HG03108 (cell line): ENCODE measurements at regions not wholly inside any gene's neighbourhood (a gene's known extent, or its start where the extent isn't known, plus 50 kb on each side); places are given as distances from the start of the nearest gene placed in this dataset.

Source experiments
- ATAC-seq: cut with Tn5 transposase; IDR thresholded peaks from one replicate; pipeline ENCODE4 v1.9.1; 2021; ENCODE audit warnings: moderate library complexity; ENCODE audit not compliant: unreplicated experiment

GRCh38 chr21:16708101-16708835, 804.6 kb upstream of the CXADR start:
- no peak for ATAC-seq

GRCh38 chr21:16709866-16710550, 802.8 kb upstream of the CXADR start:
- ATAC-seq: no peak

- no peak for ATAC-seq
Measured at GRCh38 chr21:16711757-16712156, 801.1 kb upstream of the CXADR start.

GRCh38 chr21:16713331-16714117, 799.3 kb upstream of the CXADR start:
- ATAC-seq: no peak

- no peak for ATAC-seq
Measured at GRCh38 chr21:16740511-16740910, 772.3 kb upstream of the CXADR start.

GRCh38 chr21:16741141-16741665, 771.6 kb upstream of the CXADR start:
- ATAC-seq: no peak

- ATAC-seq: no peak
Measured at GRCh38 chr21:16742131-16742641, 770.7 kb upstream of the CXADR start.

DNA sequence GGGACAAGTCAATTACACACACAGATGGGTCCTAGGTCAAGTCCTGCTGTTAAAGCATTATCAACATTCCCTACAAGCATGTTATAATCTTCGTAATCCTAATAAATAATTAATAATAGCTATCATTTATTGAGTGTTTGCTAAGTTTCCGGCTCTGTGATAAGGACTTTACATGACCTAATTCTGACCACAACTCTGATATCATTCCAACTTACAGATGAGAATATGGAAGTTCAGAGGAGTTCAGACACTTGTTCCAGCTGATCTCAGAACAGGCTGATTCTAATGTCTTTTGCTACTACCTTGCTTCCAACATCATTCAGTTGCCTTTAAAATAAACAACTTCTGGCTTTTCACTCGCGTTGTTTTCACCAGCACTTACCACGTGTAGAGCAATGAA, 770.1 kb upstream of the CXADR start:
- ATAC-seq: no peak

GRCh38 chr21:16743317-16743716, 769.5 kb upstream of the CXADR start:
- no peak for ATAC-seq

GRCh38 chr21:16750926-16751325, 761.9 kb upstream of the CXADR start:
- no peak for ATAC-seq

DNA sequence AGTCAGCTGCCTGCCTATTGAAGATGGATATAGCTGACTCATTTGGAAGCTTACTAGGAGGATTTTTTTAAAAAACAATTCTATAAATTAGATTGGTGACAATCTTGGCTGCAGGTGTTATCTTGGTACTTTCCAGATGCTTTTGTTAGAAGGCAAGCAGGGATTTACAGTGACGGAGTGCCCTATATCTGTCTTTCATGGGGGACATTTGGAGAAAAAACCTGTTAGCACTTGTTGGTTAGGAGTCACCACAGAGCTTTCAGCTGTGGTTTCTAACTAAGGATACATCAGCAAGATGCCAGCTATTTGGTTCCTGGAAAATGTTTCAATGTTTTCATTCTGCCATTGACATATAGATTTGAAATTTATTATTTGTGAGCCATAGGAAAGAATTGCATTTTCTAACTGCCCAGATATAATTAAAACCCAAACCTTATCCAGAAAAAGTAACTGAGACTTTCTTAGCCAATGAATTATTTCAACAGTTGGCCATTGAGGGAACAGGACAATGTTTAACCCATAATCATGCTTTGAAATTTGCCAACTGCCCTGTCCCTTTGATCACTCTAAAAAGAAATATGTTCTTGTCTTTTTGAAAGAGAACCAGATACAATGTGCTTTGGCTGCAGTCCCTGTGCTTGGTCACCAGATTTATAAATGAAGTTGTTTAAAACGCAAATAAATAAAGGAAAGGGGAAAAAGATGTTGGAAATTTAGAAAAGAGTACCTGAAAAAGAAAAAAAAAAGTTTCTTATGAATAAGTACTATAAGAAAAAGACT, 761.0 kb upstream of the CXADR start:
- no peak for ATAC-seq

GRCh38 chr21:16752475-16752857, 760.4 kb upstream of the CXADR start:
- ATAC-seq: no peak

DNA sequence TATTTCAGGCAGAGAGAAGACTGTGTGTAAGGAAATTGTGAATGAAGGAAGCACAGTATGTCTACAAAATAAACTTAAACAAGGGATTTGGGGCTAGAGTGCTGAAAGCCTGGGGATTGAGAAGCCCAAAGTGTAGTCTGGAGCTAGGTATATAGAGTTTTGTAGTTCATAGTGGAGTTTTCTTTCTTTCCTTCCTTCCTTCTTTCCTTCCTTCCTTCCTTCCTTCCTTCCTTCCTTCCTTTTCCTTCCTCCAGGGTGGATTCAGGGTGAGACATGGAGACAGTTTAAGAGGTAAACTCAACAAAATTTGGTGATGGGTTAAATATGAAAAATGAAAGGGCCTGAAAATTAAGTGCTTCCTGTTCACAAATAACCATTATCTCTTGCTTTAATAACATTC, 757.8 kb upstream of the CXADR start:
- no peak for ATAC-seq

GRCh38 chr21:16767201-16767600, 745.6 kb upstream of the CXADR start:
- no peak for ATAC-seq

GRCh38 chr21:16768096-16768495, 744.7 kb upstream of the CXADR start:
- ATAC-seq: no peak

DNA sequence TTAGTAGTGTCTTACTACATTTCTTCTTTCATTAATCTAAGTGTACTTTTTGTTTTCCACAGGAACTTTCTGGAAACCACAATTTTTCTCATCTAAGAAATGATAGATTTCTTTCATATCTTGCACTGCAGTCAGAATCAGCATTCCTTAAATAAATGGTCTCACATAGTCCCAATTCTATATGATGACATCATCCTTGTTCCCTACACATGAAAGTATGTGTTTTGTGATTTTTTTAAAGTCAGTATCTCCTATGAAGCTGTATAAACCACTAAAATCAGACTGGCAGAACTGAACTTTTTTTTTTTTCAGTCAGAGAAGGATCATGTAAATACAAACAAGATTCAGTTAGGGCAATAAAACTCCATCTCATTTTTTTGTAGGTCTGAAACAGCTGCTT, 742.6 kb upstream of the CXADR start:
- ATAC-seq: no peak

GRCh38 chr21:16773206-16773605, 739.6 kb upstream of the CXADR start:
- no peak for ATAC-seq

DNA sequence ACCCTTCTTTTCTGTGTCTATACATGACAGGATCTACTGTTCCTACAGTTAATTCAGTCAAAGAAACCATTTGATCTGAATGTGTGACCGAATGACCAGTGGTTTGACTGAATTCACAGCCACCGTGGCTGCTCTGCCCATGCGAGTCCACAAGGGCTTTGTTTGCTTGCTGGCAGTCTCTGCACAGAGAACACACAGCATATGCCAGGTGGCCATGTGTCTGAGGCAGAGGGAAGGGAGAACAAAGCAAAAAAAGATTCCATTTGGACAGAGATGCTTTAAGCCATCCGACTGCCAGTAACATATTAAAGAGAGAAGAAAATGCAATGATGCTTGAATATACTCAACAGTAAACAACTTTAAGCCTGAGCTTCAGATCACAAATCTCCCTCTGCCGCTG, 737.8 kb upstream of the CXADR start:
- ATAC-seq: no peak

- no peak for ATAC-seq
Measured at GRCh38 chr21:16777041-16777720, 735.7 kb upstream of the CXADR start.

- no peak for ATAC-seq
Measured at GRCh38 chr21:16788584-16788983, 724.3 kb upstream of the CXADR start.
